T1000 (cell line): ENCODE measurements at regions not wholly inside any gene's neighbourhood (a gene's known extent, or its start where the extent isn't known, plus 50 kb on each side); places are given as distances from the start of the nearest gene placed in this dataset.

Experiments
- DNase-seq: peaks from one replicate; lab custom pipeline; 2025; ENCODE audit warnings: mixed read lengths; lab: John Stamatoyannopoulos, UW

GRCh38 chr5:114657342-114658130, 295.7 kb downstream of the KCNN2 start:
- DNase-seq = no peak

- no peak for DNase-seq
These were observed 288.0 kb downstream of the KCNN2 start for GRCh38 chr5:114649878-114650277.

GRCh38 chr5:114648940-114649339, 287.1 kb downstream of the KCNN2 start:
- no peak for DNase-seq

- no peak for DNase-seq
These were observed 282.7 kb downstream of the KCNN2 start for GRCh38 chr5:114644576-114644975.

GRCh38 chr5:114636271-114636670, 274.4 kb downstream of the KCNN2 start:
- no peak for DNase-seq

- DNase-seq = no peak
These were observed 273.4 kb downstream of the KCNN2 start for GRCh38 chr5:114634967-114635901.

GRCh38 chr5:114634517-114634916, 272.6 kb downstream of the KCNN2 start:
- no peak for DNase-seq

GRCh38 chr5:114612406-114612805, 250.5 kb downstream of the KCNN2 start:
- no peak for DNase-seq

- no peak for DNase-seq
These were observed 219.3 kb downstream of the KCNN2 start for GRCh38 chr5:114581136-114581535.

- no peak for DNase-seq
These were observed 204.0 kb downstream of the KCNN2 start for GRCh38 chr5:114565871-114566270.

- no peak for DNase-seq
These were observed 203.3 kb downstream of the KCNN2 start for GRCh38 chr5:114565139-114565538.

- no peak for DNase-seq
These were observed 199.5 kb downstream of the KCNN2 start for GRCh38 chr5:114561415-114561814.
